A673 (cell line): ENCODE measurements at regions not wholly inside any gene's neighbourhood (a gene's known extent, or its start where the extent isn't known, plus 50 kb on each side); places are given as distances from the start of the nearest gene placed in this dataset.
"Not testable (repeated sequence)": the region's sequence is repeated elsewhere in the genome, so short reads cannot be mapped to it uniquely, and the experiment has no call there.

Experiments
- CTCF ChIP-seq: fragments of 300-800, 200-600 bp; sonication (generic); conservative IDR thresholded peaks from 2 replicates; pipeline ENCODE4 v1.5.1; 2017; ENCODE audit warnings: low read depth, mild to moderate bottlenecking, antibody characterized with exemption, low read length, moderate library complexity, mixed read lengths
- EZH2 ChIP-seq: fragments of 200-600 bp; sonication (generic); IDR thresholded peaks from 2 replicates; pipeline ENCODE4 v1.6.1; 2017; ENCODE audit warnings: borderline replicate concordance, low read depth, mild to moderate bottlenecking, mixed read lengths, antibody characterized with exemption, low read length; ENCODE audit not compliant: poor library complexity, severe bottlenecking

GRCh38 chr21:5117135-5117534 lies 5404.2 kb upstream of the TPTE start:
- not testable (repeated sequence) for TF ChIP-seq CTCF, EZH2
